ENCODE measurements at regions not wholly inside any gene's neighbourhood (a gene's known extent, or its start where the extent isn't known, plus 50 kb on each side); places are given as distances from the start of the nearest gene placed in this dataset.
"Not testable (repeated sequence)": the region's sequence is repeated elsewhere in the genome, so short reads cannot be mapped to it uniquely, and the experiment has no call there.

DNA sequence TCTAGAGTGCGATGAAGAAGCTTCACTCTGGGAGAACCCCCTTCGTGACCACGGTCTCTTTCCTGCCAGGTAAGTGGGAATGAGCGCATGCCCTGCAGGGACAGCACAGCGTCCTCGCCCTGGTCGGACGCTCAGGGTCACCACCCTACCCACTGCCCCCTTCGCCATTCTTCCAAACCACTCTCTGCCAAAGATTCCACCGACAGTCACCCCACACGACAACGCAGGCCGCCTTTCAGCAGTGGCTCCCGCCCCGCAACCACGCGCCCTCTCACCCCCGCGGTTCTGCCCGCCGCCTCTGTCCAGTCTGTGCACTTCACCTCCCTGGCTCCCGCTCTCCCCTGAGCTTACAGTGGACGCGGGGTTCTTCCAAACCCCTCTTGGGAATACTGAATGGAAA is 82.3 kb upstream of the FCGR1A start:
- not testable (repeated sequence) for TF ChIP-seq POLR2A (IDR thresholded peaks at IDR 0.05)
- TF ChIP-seq, protein P1, sequence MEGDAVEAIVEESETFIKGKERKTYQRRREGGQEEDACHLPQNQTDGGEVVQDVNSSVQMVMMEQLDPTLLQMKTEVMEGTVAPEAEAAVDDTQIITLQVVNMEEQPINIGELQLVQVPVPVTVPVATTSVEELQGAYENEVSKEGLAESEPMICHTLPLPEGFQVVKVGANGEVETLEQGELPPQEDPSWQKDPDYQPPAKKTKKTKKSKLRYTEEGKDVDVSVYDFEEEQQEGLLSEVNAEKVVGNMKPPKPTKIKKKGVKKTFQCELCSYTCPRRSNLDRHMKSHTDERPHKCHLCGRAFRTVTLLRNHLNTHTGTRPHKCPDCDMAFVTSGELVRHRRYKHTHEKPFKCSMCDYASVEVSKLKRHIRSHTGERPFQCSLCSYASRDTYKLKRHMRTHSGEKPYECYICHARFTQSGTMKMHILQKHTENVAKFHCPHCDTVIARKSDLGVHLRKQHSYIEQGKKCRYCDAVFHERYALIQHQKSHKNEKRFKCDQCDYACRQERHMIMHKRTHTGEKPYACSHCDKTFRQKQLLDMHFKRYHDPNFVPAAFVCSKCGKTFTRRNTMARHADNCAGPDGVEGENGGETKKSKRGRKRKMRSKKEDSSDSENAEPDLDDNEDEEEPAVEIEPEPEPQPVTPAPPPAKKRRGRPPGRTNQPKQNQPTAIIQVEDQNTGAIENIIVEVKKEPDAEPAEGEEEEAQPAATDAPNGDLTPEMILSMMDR (IDR thresholded peaks at IDR 0.05), result not testable (repeated sequence)

Data from thyroid gland (tissue), 4 donors.